ENCODE measurements at regions not wholly inside any gene's neighbourhood (a gene's known extent, or its start where the extent isn't known, plus 50 kb on each side); places are given as distances from the start of the nearest gene placed in this dataset.
"Not testable (repeated sequence)": the region's sequence is repeated elsewhere in the genome, so short reads cannot be mapped to it uniquely, and the experiment has no call there.

DNA sequence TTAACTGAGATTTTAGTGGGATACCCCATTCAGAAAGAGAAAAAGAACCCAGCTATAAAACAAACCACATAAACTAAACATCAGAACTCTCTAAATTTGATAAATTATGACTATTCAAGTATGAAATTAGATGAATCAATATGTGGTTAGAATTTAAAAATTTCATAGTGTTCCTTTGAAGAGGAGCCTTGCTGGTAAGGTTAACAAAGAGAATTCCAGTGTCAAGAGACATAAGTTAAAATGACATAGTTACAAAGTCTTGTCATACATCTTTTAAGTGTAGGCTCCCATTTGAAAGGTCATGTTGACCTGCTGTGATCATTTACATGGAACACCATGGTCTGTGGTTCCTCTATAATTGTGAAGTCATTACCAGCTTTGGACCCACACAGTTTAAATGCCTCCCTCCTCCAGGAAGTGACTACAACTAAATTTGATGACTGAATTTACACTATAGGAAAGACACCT lies 231.6 kb upstream of the ETAA1 start:
- Histone ChIP-seq H3K27me3 (replicated peaks) (no peaks in the 10 kb centered on the region), H3K27ac (no peak overlapping the region), H3K4me3 (ENCODE audit: low read depth, low read length) (no peak overlapping the region), H3K36me3 (replicated peaks) (no peaks in the 10 kb centered on the region)
- no peak for DNase-seq
- in situ Hi-C loops (cut with HindIII; ENCODE audit: low pct_ligation_motif_present, low sequenced_read_pairs), result no loop called here
- TF ChIP-seq, protein P1, sequence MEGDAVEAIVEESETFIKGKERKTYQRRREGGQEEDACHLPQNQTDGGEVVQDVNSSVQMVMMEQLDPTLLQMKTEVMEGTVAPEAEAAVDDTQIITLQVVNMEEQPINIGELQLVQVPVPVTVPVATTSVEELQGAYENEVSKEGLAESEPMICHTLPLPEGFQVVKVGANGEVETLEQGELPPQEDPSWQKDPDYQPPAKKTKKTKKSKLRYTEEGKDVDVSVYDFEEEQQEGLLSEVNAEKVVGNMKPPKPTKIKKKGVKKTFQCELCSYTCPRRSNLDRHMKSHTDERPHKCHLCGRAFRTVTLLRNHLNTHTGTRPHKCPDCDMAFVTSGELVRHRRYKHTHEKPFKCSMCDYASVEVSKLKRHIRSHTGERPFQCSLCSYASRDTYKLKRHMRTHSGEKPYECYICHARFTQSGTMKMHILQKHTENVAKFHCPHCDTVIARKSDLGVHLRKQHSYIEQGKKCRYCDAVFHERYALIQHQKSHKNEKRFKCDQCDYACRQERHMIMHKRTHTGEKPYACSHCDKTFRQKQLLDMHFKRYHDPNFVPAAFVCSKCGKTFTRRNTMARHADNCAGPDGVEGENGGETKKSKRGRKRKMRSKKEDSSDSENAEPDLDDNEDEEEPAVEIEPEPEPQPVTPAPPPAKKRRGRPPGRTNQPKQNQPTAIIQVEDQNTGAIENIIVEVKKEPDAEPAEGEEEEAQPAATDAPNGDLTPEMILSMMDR (IDR thresholded peaks at IDR 0.05; ENCODE audit: low read depth, low read length, missing control alignments), result no peak

DNA sequence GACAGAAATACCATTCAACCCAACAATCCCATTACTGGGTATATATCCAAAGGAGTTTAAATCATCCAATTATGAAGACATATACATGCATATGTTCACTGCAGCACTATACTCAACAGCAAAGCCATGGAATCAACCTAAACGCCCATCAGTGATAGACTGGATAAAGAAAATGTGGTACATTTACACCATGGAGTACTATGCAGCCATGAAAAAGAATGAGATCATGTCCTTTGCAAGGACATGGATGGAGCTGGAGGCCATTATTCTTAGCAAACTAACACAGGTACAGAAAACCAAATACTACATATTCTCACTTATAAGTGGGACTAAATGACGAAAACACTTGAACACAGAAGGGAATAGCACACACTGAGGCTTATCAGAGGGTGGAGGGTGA lies 230.6 kb upstream of the ETAA1 start:
- H3K36me3 ChIP-seq (replicated peaks); H3K27ac ChIP-seq; in situ Hi-C loops (cut with HindIII; ENCODE audit: low pct_ligation_motif_present, low sequenced_read_pairs); DNase-seq; H3K27me3 ChIP-seq (replicated peaks); H3K4me3 ChIP-seq (ENCODE audit: low read depth, low read length): not testable (repeated sequence)

DNA sequence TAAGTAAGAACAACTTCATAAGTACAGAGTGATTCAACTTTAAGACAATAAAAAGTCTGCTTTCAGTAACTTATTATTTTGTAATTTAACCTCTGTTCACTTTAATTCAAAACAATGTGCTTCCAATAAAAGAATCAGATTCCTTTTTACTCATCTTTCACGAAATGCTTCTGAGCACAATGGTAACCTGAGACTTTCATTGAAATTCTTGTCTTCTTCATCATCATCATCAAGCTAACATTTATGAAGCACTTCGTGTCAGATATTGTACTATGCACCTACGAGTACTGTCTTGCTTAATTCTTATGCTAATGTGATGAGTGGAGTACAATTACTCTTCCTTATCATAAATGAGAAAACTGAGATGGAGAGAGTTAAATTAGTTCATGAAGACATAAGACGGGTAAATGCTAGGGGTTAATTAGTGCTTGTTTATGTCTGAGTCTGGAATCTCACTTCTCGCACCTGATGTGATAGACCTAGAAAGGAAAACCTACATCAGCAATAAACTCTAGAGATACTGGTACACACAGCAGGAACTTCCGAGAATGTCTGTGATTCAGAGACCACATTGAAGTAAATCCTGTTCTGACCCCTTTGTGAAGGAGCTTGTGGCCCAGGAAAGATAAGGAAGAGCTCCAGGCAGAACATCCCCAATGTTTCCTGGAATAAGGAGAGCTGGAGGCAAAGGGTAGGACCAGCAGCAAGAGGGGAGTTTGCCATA lies 227.6 kb upstream of the ETAA1 start:
- TF ChIP-seq, protein P1 (IDR thresholded peaks at IDR 0.05; ENCODE audit: low read depth, low read length, missing control alignments), result no peak
- no peak overlapping the region for H3K4me3 ChIP-seq (ENCODE audit: low read depth, low read length)
- H3K27me3 ChIP-seq (replicated peaks), result no peaks in the 10 kb centered on the region
- no peaks in the 10 kb centered on the region for H3K36me3 ChIP-seq (replicated peaks)
- DNase-seq, result peak; percentile 18
- in situ Hi-C loops (cut with HindIII; ENCODE audit: low pct_ligation_motif_present, low sequenced_read_pairs), result no loop called here
- no peak overlapping the region for H3K27ac ChIP-seq

DNA sequence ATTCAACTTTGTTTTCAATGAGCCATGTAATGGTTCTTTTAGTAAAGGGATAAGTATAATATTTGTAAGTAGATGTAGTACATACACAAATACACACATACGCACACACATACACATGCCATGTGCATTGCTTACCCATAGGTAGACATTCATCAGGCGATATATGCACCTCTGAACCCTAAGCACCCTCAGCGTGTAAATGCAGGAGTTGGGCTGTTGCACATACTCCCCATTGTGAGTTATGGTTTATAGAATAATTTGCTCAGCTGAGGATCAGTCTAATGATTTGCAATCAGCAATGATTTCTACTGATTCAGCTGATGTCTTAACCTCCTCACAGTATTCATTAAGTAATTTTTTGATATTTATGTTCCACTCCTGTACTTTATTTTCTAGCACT lies 217.6 kb upstream of the ETAA1 start:
- in situ Hi-C loops (cut with HindIII; ENCODE audit: low pct_ligation_motif_present, low sequenced_read_pairs), result no loop called here
- TF ChIP-seq, protein P1 (IDR thresholded peaks at IDR 0.05; ENCODE audit: low read depth, low read length, missing control alignments), result no peak
- Histone ChIP-seq H3K4me3 (ENCODE audit: low read depth, low read length) (no peak overlapping the region), H3K27ac (no peak overlapping the region), H3K36me3 (replicated peaks) (no peaks in the 10 kb centered on the region), H3K27me3 (replicated peaks) (no peaks in the 10 kb centered on the region)
- no peak for DNase-seq

DNA sequence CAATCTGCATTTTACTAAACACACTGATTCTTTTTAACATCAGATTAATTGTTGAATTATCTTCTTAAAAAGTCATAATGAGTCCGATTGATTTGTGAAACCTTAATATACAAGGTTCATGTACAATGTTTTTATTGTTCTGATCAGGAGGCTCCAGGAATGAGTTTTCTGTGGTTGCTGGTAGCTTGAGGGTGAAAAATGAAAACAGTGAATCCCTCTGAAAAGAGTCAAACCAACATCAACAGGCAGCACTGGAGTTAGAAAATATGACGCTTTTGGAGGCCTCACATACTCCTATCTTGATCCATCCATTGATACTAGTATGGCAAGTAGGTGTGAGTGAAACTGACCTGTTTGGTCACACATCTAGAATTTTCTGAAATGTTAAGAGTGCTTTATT lies 216.3 kb upstream of the ETAA1 start:
- TF ChIP-seq, protein P1 (IDR thresholded peaks at IDR 0.05; ENCODE audit: low read depth, low read length, missing control alignments), result no peak
- Histone ChIP-seq H3K27me3 (replicated peaks) (no peaks in the 10 kb centered on the region), H3K4me3 (ENCODE audit: low read depth, low read length) (no peak overlapping the region), H3K36me3 (replicated peaks) (no peaks in the 10 kb centered on the region), H3K27ac (no peak overlapping the region)
- in situ Hi-C loops (cut with HindIII; ENCODE audit: low pct_ligation_motif_present, low sequenced_read_pairs), result no loop called here
- DNase-seq, result no peak

DNA sequence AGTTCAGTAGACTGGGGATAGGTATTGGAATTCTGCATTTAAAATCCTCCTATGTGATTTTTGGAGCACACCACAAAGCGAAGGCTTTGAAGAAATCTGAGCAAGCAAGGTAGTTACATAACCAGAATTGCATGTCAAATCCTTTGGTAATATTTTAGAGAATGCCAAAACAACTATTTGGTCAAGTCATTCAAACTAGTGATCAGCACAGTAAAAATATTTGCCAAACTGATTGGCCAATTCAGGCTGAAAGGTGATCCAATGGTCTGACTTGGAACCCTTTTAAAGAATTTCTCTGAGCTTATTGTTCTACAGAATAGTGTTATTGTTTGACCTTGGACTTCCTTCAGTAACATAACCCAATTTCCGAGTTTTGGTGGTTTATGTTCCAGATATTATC lies 214.2 kb upstream of the ETAA1 start:
- no peaks in the 10 kb centered on the region for H3K36me3 ChIP-seq (replicated peaks)

More for the DNA sequence above, 214.2 kb upstream of the ETAA1 start:
- TF ChIP-seq, protein P1 (IDR thresholded peaks at IDR 0.05; ENCODE audit: low read depth, low read length, missing control alignments), result no peak
- DNase-seq, result no peak
- in situ Hi-C loops (cut with HindIII; ENCODE audit: low pct_ligation_motif_present, low sequenced_read_pairs), result no loop called here
- H3K27me3 ChIP-seq (replicated peaks), result no peaks in the 10 kb centered on the region
- no peak overlapping the region for H3K27ac ChIP-seq
- no peak overlapping the region for H3K4me3 ChIP-seq (ENCODE audit: low read depth, low read length)
